Lung (tissue), 11 donors: ENCODE measurements at regions not wholly inside any gene's neighbourhood (a gene's known extent, or its start where the extent isn't known, plus 50 kb on each side); places are given as distances from the start of the nearest gene placed in this dataset.

Experiments
- ATAC-seq: fragments of 200-7000 bp; cut with Tn5 transposase; one replicate; pipeline ENCODE4 v1.9.1; 2020; ENCODE audit warnings: moderate number of reproducible peaks; ENCODE audit not compliant: insufficient read depth, low FRiP score
- DNase-seq, 3 donors: peaks; one replicate each; pipeline ENCODE4 v3.0.0-alpha.2; 2013 to 2017
- H3K27ac ChIP-seq, 2 donors: one replicate each; pipeline ENCODE4 v1.5.1; 2013; ENCODE audit warnings: mild to moderate bottlenecking in 2 of 2, moderate library complexity in 2 of 2, control low read depth in 1 of 2, inconsistent platforms in 1 of 2, low read depth in 1 of 2, low read length in 1 of 2
- H3K27me3 ChIP-seq, 3 donors: one replicate each; pipeline ENCODE4 v1.5.1; 2013; ENCODE audit warnings: low read length in 2 of 3; ENCODE audit not compliant: control insufficient read depth in 3 of 3, insufficient read depth in 3 of 3
- H3K36me3 ChIP-seq, 4 donors: one replicate each; pipeline ENCODE4 v1.5.1; 2013; ENCODE audit warnings: low read length in 4 of 4, mild to moderate bottlenecking in 1 of 4, moderate library complexity in 1 of 4; ENCODE audit not compliant: control insufficient read depth in 4 of 4, insufficient read depth in 4 of 4
- H3K4me1 ChIP-seq, 5 donors: one replicate each; pipeline ENCODE4 v1.5.1; 2013; ENCODE audit warnings: low read length in 5 of 5, mild to moderate bottlenecking in 2 of 5, moderate library complexity in 1 of 5; ENCODE audit not compliant: control insufficient read depth in 5 of 5, insufficient read depth in 5 of 5
- H3K4me3 ChIP-seq: one replicate; pipeline ENCODE4 v1.5.1; 2013; ENCODE audit warnings: mild to moderate bottlenecking, control low read depth, moderate library complexity
- H3K9ac ChIP-seq, 2 donors: one replicate each; pipeline ENCODE4 v1.5.1; 2013; ENCODE audit warnings: low read length in 2 of 2, control low read depth in 1 of 2; ENCODE audit not compliant: insufficient read depth in 1 of 2
- H3K9me3 ChIP-seq, 4 donors: one replicate each; pipeline ENCODE4 v1.5.1; 2013; ENCODE audit warnings: low read length in 3 of 4, mild to moderate bottlenecking in 1 of 4, moderate library complexity in 1 of 4; ENCODE audit not compliant: control insufficient read depth in 4 of 4, insufficient read depth in 3 of 4
- WGBS, 2 donors: extraction: QIAGEN DNeasy Blood & Tissue Kit; methylation state at CpG; one replicate each; pipeline ENCODE4 v1.1.7; 2013; 5-methylcytosine and 5-hydroxymethylcytosine counted together
- TF ChIP-seq, protein P1 (sequence below): IDR thresholded peaks from 2 replicates; pipeline ENCODE4 v1.5.1; 2012; ENCODE audit warnings: mild to moderate bottlenecking; ENCODE audit errors: control extremely low read depth, extremely low read depth
- donor health status: control.
- donor health status: control.
- donor health status: Bipolar disorder and iron deficiency.
- donor health status: healthy.
- donor health status: DM: yes; HTN: yes; CAD: no.

DNA sequence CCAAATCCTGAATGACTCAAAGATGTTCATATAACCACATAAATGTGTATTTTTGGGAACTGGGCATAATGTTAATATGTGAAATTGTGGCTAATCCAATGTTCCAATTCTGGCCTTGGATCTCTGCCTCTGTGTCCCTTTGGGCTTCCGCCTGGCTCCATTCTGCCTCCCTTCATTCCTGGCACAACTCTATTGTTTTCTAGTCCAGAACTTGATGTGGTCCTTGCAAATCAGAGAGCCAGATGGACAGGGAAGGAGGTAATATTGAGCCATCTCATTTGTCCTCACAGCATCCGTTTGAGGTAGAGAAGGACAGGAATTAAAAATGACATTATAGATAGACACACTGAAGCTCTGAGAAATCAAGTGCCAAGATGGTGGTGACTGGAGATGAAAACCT, 355.7 kb upstream of the TBL1XR1 start:
- TF ChIP-seq, protein P1, sequence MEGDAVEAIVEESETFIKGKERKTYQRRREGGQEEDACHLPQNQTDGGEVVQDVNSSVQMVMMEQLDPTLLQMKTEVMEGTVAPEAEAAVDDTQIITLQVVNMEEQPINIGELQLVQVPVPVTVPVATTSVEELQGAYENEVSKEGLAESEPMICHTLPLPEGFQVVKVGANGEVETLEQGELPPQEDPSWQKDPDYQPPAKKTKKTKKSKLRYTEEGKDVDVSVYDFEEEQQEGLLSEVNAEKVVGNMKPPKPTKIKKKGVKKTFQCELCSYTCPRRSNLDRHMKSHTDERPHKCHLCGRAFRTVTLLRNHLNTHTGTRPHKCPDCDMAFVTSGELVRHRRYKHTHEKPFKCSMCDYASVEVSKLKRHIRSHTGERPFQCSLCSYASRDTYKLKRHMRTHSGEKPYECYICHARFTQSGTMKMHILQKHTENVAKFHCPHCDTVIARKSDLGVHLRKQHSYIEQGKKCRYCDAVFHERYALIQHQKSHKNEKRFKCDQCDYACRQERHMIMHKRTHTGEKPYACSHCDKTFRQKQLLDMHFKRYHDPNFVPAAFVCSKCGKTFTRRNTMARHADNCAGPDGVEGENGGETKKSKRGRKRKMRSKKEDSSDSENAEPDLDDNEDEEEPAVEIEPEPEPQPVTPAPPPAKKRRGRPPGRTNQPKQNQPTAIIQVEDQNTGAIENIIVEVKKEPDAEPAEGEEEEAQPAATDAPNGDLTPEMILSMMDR = no peak
- peaks cover 0 to 5% (median 0%) of the 10 kb centered on the region in 5 donors for H3K4me1 ChIP-seq
- ATAC-seq = no peak
- H3K4me3 ChIP-seq = no peak overlapping the region
- 84 to 89% methylated on average over 2 of the region's 2 CpGs for WGBS, 2 donors
- no peak overlapping the region for H3K27ac ChIP-seq
- H3K27me3 ChIP-seq = no peaks in the 10 kb centered on the region
- H3K9ac ChIP-seq = no peak overlapping the region
- H3K9me3 ChIP-seq = no peaks in the 10 kb centered on the region
- no peaks in the 10 kb centered on the region for H3K36me3 ChIP-seq
- no peak for DNase-seq

DNA sequence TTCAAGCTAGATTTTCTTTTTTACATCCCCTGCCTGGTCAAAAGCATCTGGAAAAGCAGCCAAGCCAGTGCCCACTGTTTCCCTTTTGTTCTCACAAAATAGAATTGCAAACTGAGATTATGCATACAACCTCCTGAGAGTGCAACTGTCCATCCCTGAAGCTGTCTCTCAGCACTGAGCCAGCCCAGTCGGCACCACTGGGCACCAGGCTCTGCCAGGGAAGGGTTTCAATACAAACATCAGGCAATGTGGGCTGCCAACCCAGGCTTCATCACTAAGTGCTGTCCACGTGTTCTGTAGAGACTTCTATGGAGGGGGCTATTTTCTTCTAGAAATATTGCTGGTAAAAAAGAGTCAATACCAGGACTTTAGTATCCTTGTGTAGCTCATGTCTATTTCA, 356.3 kb upstream of the TBL1XR1 start:
- Histone ChIP-seq H3K36me3 (no peaks in the 10 kb centered on the region), H3K4me1 (peaks cover 0 to 5% (median 0%) of the 10 kb centered on the region in 5 donors), H3K27ac (no peak overlapping the region), H3K9me3 (no peaks in the 10 kb centered on the region), H3K4me3 (no peak overlapping the region), H3K27me3 (no peaks in the 10 kb centered on the region), H3K9ac (no peak overlapping the region)
- DNase-seq (no peak), ATAC-seq (no peak)
- TF ChIP-seq, protein P1 = no peak
- WGBS, 2 donors = 85 to 87% methylated on average over 2 of the region's 2 CpGs

DNA sequence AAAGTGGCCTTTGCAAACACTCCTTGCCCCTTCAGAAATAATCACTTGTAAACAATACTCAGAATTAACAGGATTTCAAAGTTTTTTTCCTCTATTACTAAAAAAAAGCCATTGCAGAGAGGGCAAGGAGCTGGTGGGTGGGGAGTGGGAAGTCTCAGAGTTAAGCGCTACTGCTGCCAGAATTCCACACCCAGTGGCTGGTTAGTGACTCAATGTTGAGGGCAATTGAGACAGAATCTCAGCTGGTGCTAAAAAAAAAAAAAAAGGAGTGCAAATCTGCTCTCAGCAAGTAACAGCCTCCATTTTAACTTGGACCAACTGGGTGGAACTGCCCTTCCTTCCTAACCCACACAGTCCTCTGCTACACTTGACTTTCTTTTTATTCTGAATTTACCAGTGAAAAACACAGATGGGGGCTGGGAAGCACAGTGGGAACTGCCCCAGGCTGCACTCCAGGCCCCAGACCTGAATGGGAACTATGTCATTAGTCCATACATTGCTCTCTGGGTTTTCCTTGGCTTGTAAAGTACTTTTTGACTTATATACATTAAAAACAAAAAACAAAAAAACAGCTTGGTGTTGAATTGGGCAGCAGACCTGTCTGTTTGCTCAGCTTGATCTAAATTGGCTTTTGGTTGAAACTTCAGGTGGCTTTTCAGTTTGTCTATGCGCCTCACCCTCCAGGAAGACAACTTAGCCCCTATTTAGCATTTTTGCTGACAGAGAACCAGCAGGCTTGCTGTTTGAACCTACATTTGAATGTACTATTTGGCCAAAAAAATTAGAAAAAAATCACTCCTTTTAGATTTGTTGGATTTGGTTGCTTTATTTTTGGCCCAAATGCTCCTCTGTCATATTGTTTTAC, 357.8 kb upstream of the TBL1XR1 start:
- DNase-seq = no peak
- Histone ChIP-seq H3K36me3 (no peaks in the 10 kb centered on the region), H3K4me1 (peaks cover 0 to 5% (median 0%) of the 10 kb centered on the region in 5 donors), H3K9me3 (no peaks in the 10 kb centered on the region), H3K9ac (no peak overlapping the region), H3K4me3 (no peak overlapping the region), H3K27ac (no peak overlapping the region), H3K27me3 (no peaks in the 10 kb centered on the region)
- ATAC-seq = peak; percentile 61
- WGBS, 2 donors = 73 to 85% methylated on average over 2 of the region's 2 CpGs
- TF ChIP-seq, protein P1 = no peak
